Astrocyte of the cerebellum (primary cell): ENCODE measurements at regions not wholly inside any gene's neighbourhood (a gene's known extent, or its start where the extent isn't known, plus 50 kb on each side); places are given as distances from the start of the nearest gene placed in this dataset.

ENCODE experiments used
- DNase-seq: peaks from one replicate; pipeline ENCODE4 v3.0.0-alpha.2; 2011; ENCODE audit warnings: low read depth
- H3K4me3 ChIP-seq: 2 replicates; pipeline ENCODE4 v1.5.1; 2011; ENCODE audit warnings: mild to moderate bottlenecking, low read depth, low read length, moderate library complexity
- CTCF ChIP-seq: IDR thresholded peaks from 2 replicates; pipeline ENCODE4 v1.5.1; 2012; ENCODE audit warnings: low read length, low read depth, moderate library complexity, mild to moderate bottlenecking; ENCODE audit errors: missing control alignments
- in situ Hi-C: cut with HindIII; loops from 2 replicates; pipeline ENCODE4 v1.10.0; 2017; ENCODE audit warnings: low sequenced_read_pairs

DNA sequence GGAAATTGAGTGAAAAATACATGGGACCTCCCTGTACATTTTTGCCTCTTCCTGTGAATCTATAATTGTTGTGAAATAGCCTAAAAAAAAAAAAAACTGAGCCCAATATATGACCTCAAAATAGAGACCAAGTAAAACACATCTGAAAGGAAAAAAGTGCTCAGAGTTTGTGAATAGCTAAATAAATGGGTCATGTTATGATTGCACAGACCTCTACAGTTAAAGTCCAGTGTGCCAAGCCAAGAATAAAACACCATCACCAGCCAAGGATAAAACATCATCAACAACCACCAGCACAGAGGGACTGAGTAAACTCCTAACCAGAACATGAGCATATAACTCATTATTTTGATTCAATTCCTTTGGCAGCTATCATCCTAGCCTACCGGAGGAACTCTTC, 115.6 kb upstream of the AGTR1 start:
- H3K4me3 ChIP-seq: no peak overlapping the region
- no peak for DNase-seq
- in situ Hi-C loops: no loop called here
- TF ChIP-seq CTCF: no peak

- H3K4me3 ChIP-seq: no peak overlapping the region
- DNase-seq: no peak
- no peak for TF ChIP-seq CTCF
- in situ Hi-C loops: no loop called here
Measured at GRCh38 chr3:148583793-148584192, 113.9 kb upstream of the AGTR1 start.

DNA sequence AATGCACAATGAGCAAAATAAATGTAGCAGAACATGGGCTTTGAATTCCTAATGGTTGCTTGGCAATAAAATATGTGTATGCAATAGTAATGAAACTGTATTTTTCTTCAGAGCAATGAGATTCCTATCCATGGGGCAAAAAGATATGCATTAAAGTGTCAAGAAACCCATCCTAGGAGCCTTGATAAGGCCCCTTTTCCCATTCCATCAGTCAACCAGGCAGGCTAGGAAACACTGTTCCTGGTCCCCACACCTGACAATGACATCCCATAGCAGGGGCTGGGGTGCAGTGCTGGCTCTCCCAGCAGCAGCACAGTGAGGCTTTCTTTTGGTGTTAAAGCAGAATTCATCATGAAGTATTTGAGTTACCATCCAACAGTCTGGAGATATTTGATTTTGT, 113.3 kb upstream of the AGTR1 start:
- DNase-seq: no peak
- in situ Hi-C loops: no loop called here
- H3K4me3 ChIP-seq: no peak overlapping the region
- TF ChIP-seq CTCF: no peak

GRCh38 chr3:148585671-148586379, 111.9 kb upstream of the AGTR1 start:
- DNase-seq: no peak
- no peak overlapping the region for H3K4me3 ChIP-seq
- no peak for TF ChIP-seq CTCF
- in situ Hi-C loops: no loop called here

DNA sequence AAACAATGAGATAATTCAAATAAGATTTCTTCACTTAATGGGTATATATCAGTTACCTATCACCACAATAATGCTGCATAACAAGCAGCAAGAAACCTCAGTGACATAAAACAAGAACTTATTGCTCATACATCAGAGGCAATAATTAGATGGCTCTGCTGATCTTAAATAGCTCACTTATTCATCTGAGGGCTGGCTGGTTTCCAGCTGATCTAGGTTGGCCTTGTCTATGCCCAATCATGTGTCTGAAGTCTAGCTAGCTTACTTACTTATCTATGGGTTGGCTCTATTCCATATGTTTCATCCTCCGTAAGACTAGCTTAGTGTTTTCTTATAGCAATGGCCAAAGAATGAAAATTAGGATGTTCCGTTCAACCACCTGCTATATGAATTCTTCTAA, 109.4 kb upstream of the AGTR1 start:
- H3K4me3 ChIP-seq: no peak overlapping the region
- no peak for DNase-seq
- in situ Hi-C loops: no loop called here
- TF ChIP-seq CTCF: no peak

GRCh38 chr3:148591525-148591924, 106.2 kb upstream of the AGTR1 start:
- DNase-seq: no peak
- in situ Hi-C loops: no loop called here
- TF ChIP-seq CTCF: no peak
- H3K4me3 ChIP-seq: no peak overlapping the region
